RKO (cell line): ENCODE measurements at regions not wholly inside any gene's neighbourhood (a gene's known extent, or its start where the extent isn't known, plus 50 kb on each side); places are given as distances from the start of the nearest gene placed in this dataset.
A peak's percentile ranks its signal among the peaks of the same experiment; 100 is the strongest.
"Not testable (repeated sequence)": the region's sequence is repeated elsewhere in the genome, so short reads cannot be mapped to it uniquely, and the experiment has no call there.

Experiments used
- DNase-seq: peaks from one replicate; pipeline ENCODE4 v3.0.0-alpha.2; 2016; ENCODE audit warnings: low spot score

DNA sequence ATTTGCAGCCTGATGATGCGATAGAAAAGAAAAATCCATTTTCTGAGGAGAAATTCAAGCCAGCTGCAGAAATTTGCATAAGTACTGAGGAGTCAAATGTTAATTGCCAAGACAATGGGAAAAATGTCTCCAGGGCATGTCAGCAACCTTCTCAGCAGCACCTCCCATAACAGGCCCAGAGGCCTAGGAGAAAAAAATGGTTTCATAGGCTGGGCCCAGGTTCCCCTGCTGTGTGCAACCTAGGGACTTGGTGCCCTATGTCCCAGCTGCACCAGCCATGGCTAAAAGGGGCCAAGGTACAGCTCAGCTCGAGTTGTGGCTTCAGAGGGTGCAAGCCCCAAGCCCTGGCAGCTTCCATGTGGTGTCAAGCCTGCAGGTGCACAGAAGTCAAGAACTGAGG lies 144.8 kb upstream of the PRKD1 start:
- not testable (repeated sequence) for DNase-seq

DNA sequence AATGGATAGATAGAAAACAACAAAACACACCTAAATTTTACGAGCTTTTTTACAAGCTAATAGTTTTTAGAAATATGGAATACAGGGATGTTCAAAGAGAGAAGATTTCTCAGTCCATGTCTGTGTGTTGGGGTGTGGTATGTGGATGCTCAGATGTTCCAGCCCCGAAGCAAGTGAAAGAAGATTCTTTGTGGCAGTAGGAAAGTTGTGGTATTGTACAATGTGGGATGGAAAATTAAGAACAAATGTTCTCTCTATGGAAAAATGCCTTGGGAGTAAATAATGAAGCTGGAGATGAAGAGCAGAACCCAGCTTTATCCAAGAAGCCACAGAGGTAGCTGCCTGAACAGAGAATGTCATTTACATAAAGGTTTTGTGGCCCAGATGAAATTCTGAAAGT lies 150.3 kb upstream of the PRKD1 start:
- no peak for DNase-seq

DNA sequence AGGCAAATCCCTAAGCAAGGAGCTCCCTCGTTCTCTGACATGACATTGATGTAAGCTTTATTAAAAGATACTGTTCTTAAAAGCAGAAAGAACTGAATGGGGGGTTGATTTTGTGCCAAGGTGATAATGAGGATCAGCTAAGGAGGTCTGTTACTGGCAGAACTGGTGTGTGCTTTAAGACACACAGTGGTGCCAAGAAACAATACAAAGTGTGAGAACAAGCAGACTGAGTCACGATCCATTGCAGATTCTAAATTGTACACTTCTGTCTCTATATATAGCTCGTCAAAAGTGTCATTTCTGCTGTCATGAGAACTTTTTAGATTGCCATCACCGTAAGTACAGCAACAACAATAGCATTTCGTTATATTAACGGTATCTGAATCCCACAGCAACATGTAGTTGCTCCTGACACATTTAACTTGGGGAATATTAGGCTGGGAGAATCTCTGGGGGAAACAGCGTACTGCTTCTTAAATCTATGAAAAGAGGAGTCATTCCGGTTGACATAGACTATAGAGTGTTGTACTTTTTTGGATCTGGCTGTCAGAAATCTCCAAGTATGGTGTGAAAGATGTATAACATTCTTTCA lies 151.3 kb upstream of the PRKD1 start:
- DNase-seq: no peak

DNA sequence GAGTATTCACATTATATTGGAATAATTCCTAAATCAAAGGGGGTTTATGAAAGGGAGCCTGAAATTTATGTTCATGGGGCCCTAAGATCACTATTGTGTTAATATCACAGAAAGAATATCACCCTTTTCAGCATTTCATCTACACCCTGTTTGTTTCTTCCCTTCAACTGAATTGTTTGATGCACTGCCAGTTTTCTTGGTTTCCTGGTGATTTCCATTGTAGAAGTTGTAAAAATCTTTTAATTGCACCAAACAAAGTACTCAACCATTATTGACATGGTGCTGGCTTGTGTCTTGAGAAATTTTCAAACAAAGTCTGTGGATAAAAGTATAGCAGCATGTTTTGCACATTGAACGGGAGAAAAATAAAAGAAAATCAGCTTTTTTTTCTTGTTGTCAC lies 154.8 kb upstream of the PRKD1 start:
- no peak for DNase-seq

DNA sequence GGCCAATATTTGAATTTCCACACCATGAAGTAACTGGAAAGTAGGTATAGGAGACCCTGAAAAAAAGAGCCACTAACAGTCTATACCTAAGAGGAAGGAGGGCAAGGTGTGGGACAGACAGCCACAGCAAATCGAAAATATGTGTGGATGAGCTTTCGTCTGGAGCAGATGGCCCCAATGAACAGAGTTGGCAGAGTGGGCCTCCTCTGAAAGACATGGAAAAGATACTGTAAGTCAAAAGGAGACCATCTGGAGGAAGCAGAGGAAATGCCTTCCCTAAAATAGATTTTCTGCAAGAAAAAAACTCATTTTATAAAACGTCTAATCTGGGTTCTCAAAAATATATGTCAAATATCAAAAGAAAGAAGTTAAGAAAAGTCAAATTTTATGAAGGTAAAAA lies 157.2 kb upstream of the PRKD1 start:
- no peak for DNase-seq

DNA sequence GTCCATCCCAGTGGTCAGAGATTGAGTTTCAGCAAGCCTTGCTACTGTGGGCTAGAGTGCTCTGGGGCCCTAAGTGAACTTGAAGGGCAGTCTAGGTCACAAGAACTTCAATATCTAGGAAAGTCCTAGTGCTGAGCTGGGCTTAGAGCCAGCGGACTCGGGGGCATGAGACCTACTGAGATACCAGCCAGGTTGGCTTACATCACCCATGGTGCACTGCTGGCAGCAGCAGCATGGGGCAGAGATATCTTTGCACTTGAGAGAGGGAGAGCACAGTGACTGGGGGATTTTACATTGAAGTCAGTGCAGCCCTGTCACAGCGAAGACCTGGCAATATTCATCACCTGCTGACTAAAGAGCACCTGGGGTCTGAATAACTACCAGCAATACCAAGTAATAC lies 158.3 kb upstream of the PRKD1 start:
- no peak for DNase-seq

DNA sequence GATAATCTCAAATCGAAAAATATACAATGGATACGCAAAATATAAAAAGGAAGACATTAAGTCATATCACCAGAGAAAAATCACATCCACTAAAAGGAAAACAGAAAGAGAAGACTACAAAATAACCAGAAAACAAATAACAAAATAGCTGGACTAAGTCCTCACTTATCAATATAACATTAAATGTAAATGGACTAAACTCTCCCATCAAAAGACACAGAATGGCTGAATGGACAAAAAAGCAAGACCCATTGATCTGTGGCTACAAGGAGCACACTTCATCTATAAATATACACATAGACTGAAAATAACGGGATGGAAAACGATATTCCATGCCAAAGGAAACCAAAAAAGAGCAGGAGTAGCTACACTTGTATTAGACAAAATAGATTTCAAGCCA lies 161.0 kb upstream of the PRKD1 start:
- DNase-seq: no peak

DNA sequence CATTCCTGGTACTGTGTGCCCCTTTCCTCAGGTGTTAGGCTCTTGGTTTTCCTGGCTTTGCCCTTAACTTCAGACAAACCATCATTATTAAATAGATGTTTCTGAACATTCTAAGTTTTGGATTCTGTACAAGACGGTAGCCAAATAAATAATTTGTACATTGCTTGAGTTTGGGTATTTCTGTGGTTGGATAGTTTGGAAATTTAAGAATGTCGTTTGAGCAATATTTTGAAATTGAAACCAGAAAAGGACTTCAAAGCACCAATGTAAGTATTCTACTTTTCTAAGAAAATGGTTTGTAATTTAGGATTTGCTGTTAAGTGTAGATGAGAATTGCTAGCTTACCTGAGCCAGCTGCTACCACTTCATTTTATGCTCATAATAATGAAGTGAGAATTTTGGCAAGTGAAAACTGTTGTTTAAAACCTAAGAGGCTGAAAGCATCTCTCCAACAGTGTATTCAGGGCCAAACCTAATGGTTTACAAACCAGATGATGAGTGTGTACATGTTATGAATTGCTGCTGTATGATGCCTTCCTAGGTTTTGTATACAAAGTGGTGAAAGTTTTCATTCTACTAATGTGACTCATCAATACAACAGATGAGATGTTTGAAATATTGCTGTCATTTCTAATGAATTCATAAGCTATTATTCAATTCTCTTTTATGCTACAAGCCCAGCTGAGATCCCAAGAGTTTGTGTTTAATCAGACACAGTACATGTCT lies 181.5 kb upstream of the PRKD1 start:
- DNase-seq: no peak

DNA sequence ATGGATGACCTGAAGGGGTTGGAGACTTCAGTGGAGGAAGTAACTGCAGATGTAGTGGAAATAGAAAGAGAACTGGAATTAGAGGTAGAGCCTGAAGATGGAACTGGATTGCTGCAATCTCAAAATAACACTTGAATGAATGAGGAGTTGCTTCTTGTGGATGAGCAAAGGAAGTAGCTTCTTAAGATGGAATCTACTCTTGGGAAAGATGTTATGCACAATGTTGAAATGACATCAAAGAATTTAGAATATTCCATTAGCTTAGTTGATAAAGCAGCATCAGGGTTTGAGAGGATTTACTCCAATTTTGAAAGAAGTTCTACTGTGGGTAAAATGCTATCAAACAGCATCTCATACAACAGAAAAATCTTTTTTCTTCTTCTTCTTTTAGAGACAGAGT lies 186.4 kb upstream of the PRKD1 start:
- DNase-seq: no peak

DNA sequence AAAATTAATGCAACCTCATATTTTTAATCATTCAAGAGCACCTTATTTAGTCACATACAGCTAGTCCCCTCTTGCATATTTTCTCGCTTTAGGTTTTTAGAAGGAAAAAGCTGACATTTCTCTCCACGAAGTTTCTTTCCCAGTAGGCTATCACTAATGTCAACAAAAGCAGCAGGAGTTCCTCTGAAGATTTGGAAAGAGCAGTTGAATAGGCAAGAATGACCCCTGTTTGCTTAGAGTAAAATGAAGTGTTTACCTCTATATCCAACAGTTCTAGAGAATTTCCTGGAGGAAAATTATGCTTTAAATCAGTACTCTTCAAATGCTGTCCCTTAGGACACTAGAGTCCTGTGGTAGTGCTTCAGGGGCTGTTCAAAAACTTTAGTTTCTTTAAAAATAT lies 188.1 kb upstream of the PRKD1 start:
- DNase-seq: no peak

DNA sequence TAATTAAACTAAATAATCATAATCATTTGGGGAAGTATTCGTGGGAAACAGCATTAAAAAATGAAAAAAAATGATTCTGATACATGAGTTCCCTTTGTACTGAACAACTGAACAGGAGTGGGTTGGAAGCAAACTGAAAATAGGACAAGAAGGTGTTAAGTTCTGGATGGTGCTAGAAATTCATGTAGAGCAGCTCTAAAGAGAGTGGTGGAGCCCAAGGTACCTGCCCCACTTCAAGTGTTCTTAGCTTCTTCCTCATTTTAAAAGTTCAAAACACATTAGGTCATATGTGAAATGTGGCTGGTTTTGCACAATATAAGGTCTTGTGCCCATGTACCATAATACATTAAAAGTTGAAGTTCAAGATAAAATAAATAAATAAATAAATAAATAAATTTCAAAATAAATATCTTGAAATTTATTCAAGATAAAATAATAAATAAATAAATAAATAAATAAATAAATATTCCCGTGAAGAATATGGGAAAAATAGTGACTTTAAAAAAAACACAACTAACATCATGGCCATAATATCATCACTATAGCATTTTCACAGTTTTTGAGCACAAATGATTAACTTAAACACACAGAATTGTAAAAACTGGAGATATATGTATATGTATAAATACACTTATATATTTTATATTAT lies 191.5 kb upstream of the PRKD1 start:
- no peak for DNase-seq

DNA sequence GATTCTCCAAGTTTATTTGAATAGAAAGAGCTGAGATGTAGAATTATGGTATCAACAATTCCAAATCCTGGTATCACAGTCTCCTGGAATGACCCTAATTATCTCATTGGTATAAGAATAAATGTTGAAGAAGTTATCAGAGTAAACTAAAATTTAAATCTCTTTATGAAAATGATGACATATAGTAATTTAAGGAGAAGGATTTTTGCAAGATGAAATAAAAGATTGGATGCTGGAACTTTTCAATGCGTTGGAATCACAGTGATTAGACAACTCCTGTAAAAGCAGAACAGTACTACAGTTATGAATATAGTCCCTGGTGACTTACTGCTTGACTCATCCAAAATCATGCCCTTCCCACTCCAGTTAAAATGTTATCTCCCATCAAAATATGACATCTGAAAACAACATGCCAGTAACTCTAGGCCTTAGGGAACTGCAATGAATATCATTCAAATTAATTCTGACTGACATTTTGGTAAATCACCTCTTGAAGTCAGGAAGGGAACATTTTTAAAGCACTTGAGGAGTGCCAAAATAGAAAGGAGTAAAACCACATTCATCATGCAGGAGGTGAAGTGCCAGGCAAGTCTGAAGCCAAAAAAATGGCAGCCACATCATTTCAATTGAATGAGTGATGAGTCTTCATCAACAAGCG lies 197.8 kb upstream of the PRKD1 start:
- no peak for DNase-seq

DNA sequence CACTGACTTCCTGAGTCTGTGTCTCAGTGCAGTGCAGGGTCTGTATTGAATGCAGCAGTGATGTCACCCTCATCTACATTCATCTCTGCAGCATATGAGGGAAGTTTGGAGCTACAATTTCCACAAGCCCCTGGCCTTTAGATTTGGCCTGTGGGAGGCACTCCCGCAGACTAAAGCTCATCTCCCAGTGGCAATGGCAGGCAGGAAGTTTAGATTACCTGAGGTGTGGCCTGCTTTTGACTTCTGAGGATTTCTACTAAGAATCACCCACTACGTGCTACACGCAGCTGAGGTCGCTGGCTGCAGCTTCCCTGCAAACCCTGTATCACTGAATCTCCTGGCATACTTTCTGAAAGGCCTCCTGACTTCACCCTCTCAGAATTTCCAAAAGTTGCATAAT lies 202.2 kb upstream of the PRKD1 start:
- no peak for DNase-seq

DNA sequence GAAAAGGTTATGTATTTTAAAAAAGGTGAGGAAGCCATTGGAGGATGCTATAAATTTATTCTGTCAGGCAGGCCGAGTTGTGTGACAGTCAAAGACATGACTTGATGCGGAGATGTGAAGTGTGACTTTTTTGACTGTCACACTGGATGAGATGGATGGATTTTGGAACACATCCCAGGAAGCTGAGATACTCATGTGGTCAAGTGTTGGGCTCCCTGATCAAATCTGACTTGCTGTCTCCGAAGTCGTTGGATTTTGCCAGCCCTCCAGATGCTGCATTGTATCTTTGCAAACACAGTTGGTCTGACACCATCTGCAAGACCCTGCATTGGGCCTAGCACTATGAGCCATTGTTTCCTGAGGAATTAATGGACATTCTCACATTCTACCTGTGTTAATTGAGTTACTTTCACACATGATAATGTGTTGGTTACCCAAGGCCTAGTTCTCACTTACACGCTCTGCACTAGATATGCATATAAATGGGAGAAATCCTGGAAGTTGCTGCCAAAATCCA lies 204.0 kb upstream of the PRKD1 start:
- DNase-seq: no peak

DNA sequence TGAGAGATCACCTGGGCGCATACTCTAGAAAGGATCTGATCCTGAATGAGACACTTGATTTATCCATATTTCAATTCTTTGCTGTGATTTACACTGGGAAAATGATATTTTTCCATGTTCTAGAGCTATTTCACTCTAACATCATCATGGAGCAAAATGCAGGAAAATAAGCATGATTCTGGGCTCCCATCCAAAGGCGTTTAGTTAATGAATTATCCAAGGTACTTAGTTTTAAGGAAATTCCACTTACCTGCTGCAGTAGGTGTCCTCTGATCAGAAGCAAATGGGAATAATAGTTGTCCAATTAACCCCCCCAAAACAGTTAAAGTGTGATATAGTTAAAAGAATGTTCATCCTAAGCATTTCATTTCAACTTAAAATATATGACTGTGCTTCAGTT lies 204.5 kb upstream of the PRKD1 start:
- DNase-seq: no peak

DNA sequence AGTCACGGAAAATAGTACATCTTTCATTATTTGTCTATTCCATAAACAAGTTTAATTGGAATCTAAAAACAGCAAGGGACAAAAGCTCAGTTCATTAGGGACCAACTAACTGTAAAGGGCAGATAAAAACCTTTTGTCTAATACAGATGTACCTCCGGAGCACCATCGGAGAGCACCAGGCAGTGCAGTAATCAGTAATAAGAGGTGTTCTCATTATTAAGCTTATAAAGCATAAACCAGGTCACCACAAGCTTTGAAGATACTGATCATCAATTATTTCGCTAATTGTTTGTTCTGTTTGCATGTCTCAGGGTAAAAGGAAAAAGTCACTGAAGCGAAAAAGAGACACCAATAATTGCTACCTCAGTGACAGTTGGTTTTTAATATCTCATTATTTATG lies 207.3 kb upstream of the PRKD1 start:
- DNase-seq: no peak

DNA sequence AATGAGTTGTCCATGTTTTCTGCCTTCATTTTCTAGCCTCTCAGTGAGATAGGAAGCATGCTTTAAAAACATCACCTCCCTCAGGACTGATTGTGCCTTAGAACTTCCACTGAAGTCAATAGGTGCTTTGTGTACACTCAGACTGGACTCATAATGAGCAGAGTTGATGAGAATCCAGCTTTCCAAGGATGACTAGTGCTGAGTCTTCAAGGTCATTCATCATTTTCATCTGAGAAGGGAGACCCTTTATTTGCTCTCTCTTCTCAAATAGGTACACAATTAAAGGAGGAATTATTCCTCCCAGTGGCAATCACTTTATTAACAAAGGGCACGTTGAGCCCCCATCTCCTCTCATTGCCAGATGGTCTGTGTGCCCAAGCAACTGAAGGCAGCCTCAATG lies 210.9 kb upstream of the PRKD1 start:
- DNase-seq: peak; percentile 18

DNA sequence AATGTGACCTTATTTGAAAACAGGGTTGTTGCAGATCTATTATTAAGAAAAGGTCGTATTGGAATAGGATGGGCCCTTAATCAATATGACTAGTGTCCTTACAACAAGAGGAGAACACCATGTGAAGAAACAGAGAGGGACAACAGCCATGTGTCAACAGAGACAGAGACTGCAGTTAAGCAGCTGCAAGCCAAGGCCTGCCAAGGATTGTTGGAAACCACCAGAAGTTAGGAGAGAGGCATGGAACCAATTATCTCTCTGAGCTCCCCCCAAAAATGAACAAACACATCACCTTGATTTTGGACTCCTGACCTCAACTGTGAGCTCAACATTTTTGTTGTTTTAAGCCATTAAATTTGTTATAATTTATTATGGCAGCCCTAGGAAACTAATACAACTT lies 214.6 kb upstream of the PRKD1 start:
- no peak for DNase-seq

DNA sequence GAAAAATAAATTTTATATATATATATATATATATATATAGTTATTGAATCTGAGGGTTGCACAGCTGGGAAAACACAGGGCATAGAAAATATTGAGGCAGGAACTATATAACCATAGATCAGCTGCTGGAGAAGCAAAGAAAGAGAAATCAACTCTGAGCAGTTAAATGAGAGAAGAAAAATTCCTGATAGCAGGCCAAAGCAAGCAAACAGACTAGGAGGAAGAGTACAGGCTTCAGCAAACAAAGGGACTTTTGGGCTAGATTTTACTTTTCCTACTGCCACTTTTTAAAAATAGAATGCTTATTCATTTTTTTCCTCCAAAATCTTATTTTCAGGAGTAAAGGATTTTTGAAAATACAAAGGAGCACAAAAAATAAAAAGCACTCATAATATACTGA lies 216.0 kb upstream of the PRKD1 start:
- no peak for DNase-seq

DNA sequence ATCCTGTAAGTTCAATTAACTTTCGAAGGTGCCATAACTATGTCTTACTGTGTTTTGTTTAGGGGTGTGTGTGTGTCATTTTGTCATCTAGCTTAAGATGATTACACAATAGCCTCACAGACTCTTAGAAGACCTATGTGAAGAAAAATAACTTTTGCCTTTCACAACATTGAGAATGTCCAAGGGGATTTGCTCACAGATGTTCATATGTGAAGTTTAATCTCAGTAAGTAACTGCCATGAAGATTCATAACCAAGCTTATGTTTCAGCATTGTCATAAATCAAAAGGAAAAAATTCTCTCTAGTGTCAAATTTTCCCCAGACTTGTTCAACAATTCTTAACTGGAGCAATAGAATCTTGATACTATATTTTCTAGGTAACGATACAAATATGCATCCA lies 226.1 kb upstream of the PRKD1 start:
- no peak for DNase-seq

DNA sequence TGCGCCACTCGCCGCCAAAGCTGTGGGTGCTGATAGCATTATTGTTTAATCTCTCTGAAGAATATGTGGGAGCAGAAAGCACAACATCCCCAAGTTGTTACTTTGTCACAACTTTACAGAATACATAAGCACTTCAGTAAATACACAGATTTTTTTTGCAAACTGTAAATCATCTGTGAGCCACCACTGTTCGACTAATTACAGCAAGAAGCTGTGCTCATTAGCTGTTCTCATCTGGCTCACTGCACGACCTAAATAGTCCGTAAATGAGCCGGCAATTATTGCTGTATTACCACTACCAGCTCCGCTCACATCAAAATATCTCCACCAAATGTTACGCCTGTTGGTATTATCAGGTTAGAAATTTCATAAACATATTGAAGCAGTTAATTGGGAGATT lies 228.9 kb upstream of the PRKD1 start:
- DNase-seq: no peak

DNA sequence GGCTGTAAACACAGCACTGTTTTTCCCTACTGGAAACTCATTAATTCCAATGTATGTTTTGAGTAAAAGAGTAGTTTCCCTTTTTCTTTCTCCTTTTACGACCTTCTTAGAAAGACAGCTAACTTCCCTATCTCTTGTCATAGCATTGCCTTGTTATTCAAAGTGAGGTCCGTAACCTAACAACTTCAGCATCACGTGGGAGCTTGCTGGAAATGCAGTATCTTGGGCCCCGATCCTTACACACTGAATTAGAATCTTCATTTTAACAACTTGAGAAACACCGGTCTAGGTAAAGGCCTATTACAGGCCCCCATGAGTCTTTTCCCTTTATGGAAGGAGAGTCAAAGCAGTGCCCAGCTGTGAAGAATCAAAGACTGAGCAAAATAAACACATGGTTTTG lies 230.7 kb upstream of the PRKD1 start:
- no peak for DNase-seq

DNA sequence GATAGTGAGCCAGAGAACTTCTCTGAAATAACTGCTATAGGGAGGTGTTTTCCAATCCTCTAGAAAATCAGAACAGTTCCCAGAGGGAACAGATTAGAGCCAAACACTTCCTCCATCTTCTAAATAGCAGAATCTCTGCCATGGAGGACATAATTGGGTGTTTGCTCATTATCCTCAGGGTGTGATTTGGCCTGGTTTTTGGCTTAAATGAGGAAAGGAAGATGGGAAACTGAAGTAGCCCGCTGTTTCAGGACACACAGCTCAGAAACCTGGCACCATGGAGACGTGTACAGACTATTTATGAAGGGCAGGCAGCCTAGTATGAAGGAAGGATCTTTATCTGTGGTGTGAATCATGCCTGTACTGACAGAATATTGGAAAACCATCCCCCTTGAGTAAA lies 231.7 kb upstream of the PRKD1 start:
- DNase-seq: no peak
